IPS-20b (cell line): ENCODE measurements at regions not wholly inside any gene's neighbourhood (a gene's known extent, or its start where the extent isn't known, plus 50 kb on each side); places are given as distances from the start of the nearest gene placed in this dataset.

Experiments used
- H3K27ac ChIP-seq: one replicate; pipeline ENCODE4 v1.5.1; 2013; ENCODE audit warnings: low read length
- H3K27me3 ChIP-seq: 2 replicates; pipeline ENCODE4 v1.6.1; 2013; ENCODE audit warnings: mild to moderate bottlenecking, low read length, inconsistent platforms; ENCODE audit not compliant: insufficient read depth
- H3K36me3 ChIP-seq: 2 replicates; pipeline ENCODE4 v1.6.1; 2013; ENCODE audit warnings: low read depth, mild to moderate bottlenecking, inconsistent platforms, low read length, moderate library complexity; ENCODE audit not compliant: insufficient read depth
- H3K4me1 ChIP-seq: 2 replicates; pipeline ENCODE4 v1.6.1; 2013; ENCODE audit warnings: mild to moderate bottlenecking, control low read depth, inconsistent platforms, low read length, moderate library complexity; ENCODE audit not compliant: insufficient read depth
- H3K4me3 ChIP-seq: 2 replicates; pipeline ENCODE4 v1.5.1; 2013; ENCODE audit warnings: mild to moderate bottlenecking, low read length, inconsistent platforms
- H3K9ac ChIP-seq: 2 replicates; pipeline ENCODE4 v1.6.1; 2013; ENCODE audit warnings: low read depth, mild to moderate bottlenecking, inconsistent platforms, low read length, moderate library complexity
- H3K9me3 ChIP-seq: 2 replicates; pipeline ENCODE4 v1.6.1; 2013; ENCODE audit warnings: mild to moderate bottlenecking, low read depth, low read length, inconsistent platforms; ENCODE audit not compliant: insufficient read depth

- no peaks in the 10 kb centered on the region; the same call in 1 of the 2 replicates for H3K4me1 ChIP-seq
- H3K36me3 ChIP-seq: no peaks in the 10 kb centered on the region
- H3K9ac ChIP-seq: no peak overlapping the region
- no peaks in the 10 kb centered on the region for H3K27me3 ChIP-seq
- no peaks in the 10 kb centered on the region for H3K9me3 ChIP-seq
- no peak overlapping the region for H3K4me3 ChIP-seq
- no peak overlapping the region for H3K27ac ChIP-seq
Observed at GRCh38 chr13:107202371-107203023, 634.6 kb upstream of the ARGLU1 start.

GRCh38 chr13:107200491-107200890 is 632.6 kb upstream of the ARGLU1 start:
- Histone ChIP-seq H3K9ac (no peak overlapping the region), H3K27me3 (no peaks in the 10 kb centered on the region), H3K9me3 (no peaks in the 10 kb centered on the region; the same call in 1 of the 2 replicates), H3K36me3 (no peaks in the 10 kb centered on the region), H3K4me3 (no peak overlapping the region), H3K4me1 (no peaks in the 10 kb centered on the region; the same call in 1 of the 2 replicates), H3K27ac (no peak overlapping the region)

- H3K9ac ChIP-seq: no peak overlapping the region
- H3K27me3 ChIP-seq: no peaks in the 10 kb centered on the region; the same call in 1 of the 2 replicates
- H3K4me3 ChIP-seq: no peak overlapping the region
- H3K4me1 ChIP-seq: peaks cover 9% of the 10 kb centered on the region; the same call in 1 of the 2 replicates
- no peaks in the 10 kb centered on the region for H3K36me3 ChIP-seq
- H3K9me3 ChIP-seq: no peaks in the 10 kb centered on the region; the same call in 1 of the 2 replicates
- no peak overlapping the region for H3K27ac ChIP-seq
Observed at GRCh38 chr13:107192289-107192688, 624.4 kb upstream of the ARGLU1 start.

GRCh38 chr13:107190065-107190464 is 622.1 kb upstream of the ARGLU1 start:
- no peak overlapping the region for H3K4me3 ChIP-seq
- H3K27me3 ChIP-seq: no peaks in the 10 kb centered on the region; the same call in 1 of the 2 replicates
- no peak overlapping the region for H3K27ac ChIP-seq
- H3K4me1 ChIP-seq: peaks cover 9% of the 10 kb centered on the region; the same call in 1 of the 2 replicates
- H3K36me3 ChIP-seq: no peaks in the 10 kb centered on the region
- H3K9me3 ChIP-seq: no peaks in the 10 kb centered on the region
- H3K9ac ChIP-seq: no peak overlapping the region

GRCh38 chr13:107185889-107186288 is 618.0 kb upstream of the ARGLU1 start:
- no peak overlapping the region for H3K4me3 ChIP-seq
- no peaks in the 10 kb centered on the region for H3K9me3 ChIP-seq
- no peaks in the 10 kb centered on the region for H3K27me3 ChIP-seq
- no peaks in the 10 kb centered on the region for H3K36me3 ChIP-seq
- H3K4me1 ChIP-seq: peaks cover 6% of the 10 kb centered on the region; the same call in 1 of the 2 replicates
- H3K27ac ChIP-seq: no peak overlapping the region
- H3K9ac ChIP-seq: no peak overlapping the region

GRCh38 chr13:107170270-107170931 is 602.5 kb upstream of the ARGLU1 start:
- Histone ChIP-seq H3K4me3 (no peak overlapping the region), H3K27me3 (no peaks in the 10 kb centered on the region), H3K9ac (no peak overlapping the region), H3K27ac (no peak overlapping the region), H3K4me1 (no peaks in the 10 kb centered on the region), H3K9me3 (no peaks in the 10 kb centered on the region), H3K36me3 (no peaks in the 10 kb centered on the region)

- Histone ChIP-seq H3K9ac (no peak overlapping the region), H3K4me1 (no peaks in the 10 kb centered on the region), H3K27me3 (no peaks in the 10 kb centered on the region), H3K36me3 (no peaks in the 10 kb centered on the region), H3K4me3 (no peak overlapping the region), H3K27ac (no peak overlapping the region), H3K9me3 (no peaks in the 10 kb centered on the region)
Observed at GRCh38 chr13:107157271-107157670, 589.3 kb upstream of the ARGLU1 start.

- H3K36me3 ChIP-seq: no peaks in the 10 kb centered on the region
- H3K9ac ChIP-seq: no peak overlapping the region
- no peak overlapping the region for H3K27ac ChIP-seq
- H3K4me1 ChIP-seq: peaks cover 3% of the 10 kb centered on the region; the same call in 1 of the 2 replicates
- no peaks in the 10 kb centered on the region for H3K9me3 ChIP-seq
- no peak overlapping the region for H3K4me3 ChIP-seq
- no peaks in the 10 kb centered on the region for H3K27me3 ChIP-seq
Observed at GRCh38 chr13:107144432-107144831, 576.5 kb upstream of the ARGLU1 start.

GRCh38 chr13:107141767-107142166 is 573.8 kb upstream of the ARGLU1 start:
- Histone ChIP-seq H3K27ac (no peak overlapping the region), H3K4me1 (peaks cover 3% of the 10 kb centered on the region; the same call in 1 of the 2 replicates), H3K27me3 (no peaks in the 10 kb centered on the region), H3K36me3 (no peaks in the 10 kb centered on the region), H3K4me3 (no peak overlapping the region), H3K9me3 (no peaks in the 10 kb centered on the region), H3K9ac (no peak overlapping the region)

GRCh38 chr13:107139006-107139405 is 571.1 kb upstream of the ARGLU1 start:
- no peaks in the 10 kb centered on the region for H3K36me3 ChIP-seq
- peaks cover 3% of the 10 kb centered on the region; the same call in 1 of the 2 replicates for H3K4me1 ChIP-seq
- no peak overlapping the region for H3K9ac ChIP-seq
- no peak overlapping the region for H3K27ac ChIP-seq
- no peaks in the 10 kb centered on the region for H3K9me3 ChIP-seq
- no peak overlapping the region for H3K4me3 ChIP-seq
- no peaks in the 10 kb centered on the region for H3K27me3 ChIP-seq

- peaks cover 3% of the 10 kb centered on the region; the same call in 1 of the 2 replicates for H3K4me1 ChIP-seq
- H3K4me3 ChIP-seq: no peak overlapping the region
Observed at GRCh38 chr13:107138486-107138885, 570.5 kb upstream of the ARGLU1 start.

GRCh38 chr13:107133950-107134349 is 566.0 kb upstream of the ARGLU1 start:
- Histone ChIP-seq H3K27me3 (no peaks in the 10 kb centered on the region), H3K36me3 (no peaks in the 10 kb centered on the region), H3K4me3 (no peak overlapping the region), H3K9me3 (no peaks in the 10 kb centered on the region), H3K27ac (no peak overlapping the region), H3K4me1 (no peaks in the 10 kb centered on the region), H3K9ac (no peak overlapping the region)

More at GRCh38 chr13:107138486-107138885, 570.5 kb upstream of the ARGLU1 start:
- no peaks in the 10 kb centered on the region for H3K36me3 ChIP-seq
- no peaks in the 10 kb centered on the region for H3K27me3 ChIP-seq
- no peaks in the 10 kb centered on the region for H3K9me3 ChIP-seq
- no peak overlapping the region for H3K27ac ChIP-seq
- H3K9ac ChIP-seq: no peak overlapping the region
